ENCODE measurements at regions not wholly inside any gene's neighbourhood (a gene's known extent, or its start where the extent isn't known, plus 50 kb on each side); places are given as distances from the start of the nearest gene placed in this dataset.

- H3K4me3 ChIP-seq (ENCODE audit: low read depth, low read length), result no peak overlapping the region
- TF ChIP-seq, protein P1, sequence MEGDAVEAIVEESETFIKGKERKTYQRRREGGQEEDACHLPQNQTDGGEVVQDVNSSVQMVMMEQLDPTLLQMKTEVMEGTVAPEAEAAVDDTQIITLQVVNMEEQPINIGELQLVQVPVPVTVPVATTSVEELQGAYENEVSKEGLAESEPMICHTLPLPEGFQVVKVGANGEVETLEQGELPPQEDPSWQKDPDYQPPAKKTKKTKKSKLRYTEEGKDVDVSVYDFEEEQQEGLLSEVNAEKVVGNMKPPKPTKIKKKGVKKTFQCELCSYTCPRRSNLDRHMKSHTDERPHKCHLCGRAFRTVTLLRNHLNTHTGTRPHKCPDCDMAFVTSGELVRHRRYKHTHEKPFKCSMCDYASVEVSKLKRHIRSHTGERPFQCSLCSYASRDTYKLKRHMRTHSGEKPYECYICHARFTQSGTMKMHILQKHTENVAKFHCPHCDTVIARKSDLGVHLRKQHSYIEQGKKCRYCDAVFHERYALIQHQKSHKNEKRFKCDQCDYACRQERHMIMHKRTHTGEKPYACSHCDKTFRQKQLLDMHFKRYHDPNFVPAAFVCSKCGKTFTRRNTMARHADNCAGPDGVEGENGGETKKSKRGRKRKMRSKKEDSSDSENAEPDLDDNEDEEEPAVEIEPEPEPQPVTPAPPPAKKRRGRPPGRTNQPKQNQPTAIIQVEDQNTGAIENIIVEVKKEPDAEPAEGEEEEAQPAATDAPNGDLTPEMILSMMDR (conservative IDR thresholded peaks at IDR 0.05; ENCODE audit: low read depth, low read length), result no peak
- DNase-seq (ENCODE audit: low read depth), result no peak
These were observed 428.4 kb upstream of the ZEB2 start for GRCh38 chr2:144948205-144948855.

DNA sequence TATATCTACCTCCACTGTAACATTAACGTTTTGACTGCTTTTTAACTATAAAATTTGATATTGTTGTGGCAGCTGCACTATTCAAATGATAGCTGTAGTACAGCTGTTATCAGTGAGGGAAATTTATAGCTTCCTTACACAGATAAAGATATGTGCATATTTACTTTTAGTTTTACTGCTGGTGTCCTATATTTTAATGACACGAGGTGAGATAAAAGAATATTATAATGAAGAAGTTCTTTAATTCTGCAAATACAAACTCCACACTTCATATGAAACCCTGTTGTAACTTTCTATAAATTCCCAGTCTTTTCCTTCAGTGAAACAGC lies 427.8 kb upstream of the ZEB2 start:
- TF ChIP-seq, protein P1 (conservative IDR thresholded peaks at IDR 0.05; ENCODE audit: low read depth, low read length), result no peak
- no peak for DNase-seq (ENCODE audit: low read depth)
- H3K4me3 ChIP-seq (ENCODE audit: low read depth, low read length), result no peak overlapping the region

DNA sequence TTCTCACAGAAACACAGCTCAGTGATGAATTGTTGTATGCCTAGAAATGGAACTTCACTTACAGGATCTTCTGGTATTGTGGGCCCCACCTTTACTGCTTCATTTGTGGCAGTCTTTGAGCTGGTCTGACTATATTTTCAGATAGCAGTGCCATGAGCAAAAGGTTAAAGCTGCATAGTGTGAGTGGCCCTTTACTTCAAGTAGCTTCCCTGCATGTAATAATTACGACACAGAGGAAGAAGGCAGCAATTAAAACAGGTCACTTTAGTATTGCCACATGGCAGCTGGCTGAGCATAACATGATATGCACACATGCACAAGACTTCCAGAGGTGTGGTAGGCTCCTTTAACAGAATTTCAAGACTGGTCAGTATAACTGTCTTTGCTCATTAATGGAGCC lies 426.3 kb upstream of the ZEB2 start:
- no peak for DNase-seq (ENCODE audit: low read depth)
- H3K4me3 ChIP-seq (ENCODE audit: low read depth, low read length), result no peak overlapping the region

GRCh38 chr2:144944546-144945220 lies 424.8 kb upstream of the ZEB2 start:
- DNase-seq (ENCODE audit: low read depth), result no peak
- TF ChIP-seq, protein P1 (conservative IDR thresholded peaks at IDR 0.05; ENCODE audit: low read depth, low read length), result no peak
- no peak overlapping the region for H3K4me3 ChIP-seq (ENCODE audit: low read depth, low read length)

More for the DNA sequence above, 426.3 kb upstream of the ZEB2 start:
- TF ChIP-seq, protein P1 (conservative IDR thresholded peaks at IDR 0.05; ENCODE audit: low read depth, low read length), result no peak

- DNase-seq (ENCODE audit: low read depth), result no peak
- no peak overlapping the region for H3K4me3 ChIP-seq (ENCODE audit: low read depth, low read length)
- TF ChIP-seq, protein P1 (conservative IDR thresholded peaks at IDR 0.05; ENCODE audit: low read depth, low read length), result no peak
These were observed 424.1 kb upstream of the ZEB2 start for GRCh38 chr2:144943986-144944385.

DNA sequence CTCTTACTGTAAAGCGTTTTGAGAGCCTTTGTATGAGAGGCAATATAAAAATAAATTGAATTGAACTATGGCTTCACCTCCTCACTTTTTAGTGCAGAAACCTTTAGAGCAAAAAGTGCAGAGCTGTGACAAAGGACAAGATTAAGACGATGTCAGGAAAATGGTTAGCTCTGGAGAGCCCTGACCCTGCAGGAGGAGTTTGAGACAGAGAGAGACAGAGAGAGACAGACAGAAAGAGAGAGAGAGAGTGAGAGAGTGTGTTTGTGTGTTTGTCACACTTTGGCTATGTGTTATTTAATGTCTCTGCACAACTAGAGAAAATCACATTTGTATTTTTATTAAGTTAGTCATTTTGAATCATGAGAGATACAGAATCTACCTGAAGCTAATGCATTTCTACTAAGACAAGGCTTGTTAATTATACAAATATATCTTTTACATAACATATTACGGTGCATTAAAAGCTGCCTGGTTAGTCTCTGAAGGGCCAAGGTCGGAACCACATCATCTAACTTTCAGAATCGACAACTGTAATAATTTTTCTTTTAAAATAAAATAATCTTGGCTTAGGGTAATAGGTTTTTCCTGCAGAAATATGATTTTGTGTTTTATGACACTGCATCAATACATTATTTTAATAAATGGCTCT lies 423.5 kb upstream of the ZEB2 start:
- no peak for DNase-seq (ENCODE audit: low read depth)
- no peak overlapping the region for H3K4me3 ChIP-seq (ENCODE audit: low read depth, low read length)
- TF ChIP-seq, protein P1 (conservative IDR thresholded peaks at IDR 0.05; ENCODE audit: low read depth, low read length), result no peak
